NK-92 (cell line): ENCODE measurements at regions not wholly inside any gene's neighbourhood (a gene's known extent, or its start where the extent isn't known, plus 50 kb on each side); places are given as distances from the start of the nearest gene placed in this dataset.

Experiments used
- DNase-seq: peaks from one replicate; lab custom pipeline; 2025; ENCODE audit not compliant: unreplicated experiment; lab: John Stamatoyannopoulos, UW

GRCh38 chr1:112316254-112316913, 79.6 kb upstream of the CTTNBP2NL start:
- no peak for DNase-seq

DNA sequence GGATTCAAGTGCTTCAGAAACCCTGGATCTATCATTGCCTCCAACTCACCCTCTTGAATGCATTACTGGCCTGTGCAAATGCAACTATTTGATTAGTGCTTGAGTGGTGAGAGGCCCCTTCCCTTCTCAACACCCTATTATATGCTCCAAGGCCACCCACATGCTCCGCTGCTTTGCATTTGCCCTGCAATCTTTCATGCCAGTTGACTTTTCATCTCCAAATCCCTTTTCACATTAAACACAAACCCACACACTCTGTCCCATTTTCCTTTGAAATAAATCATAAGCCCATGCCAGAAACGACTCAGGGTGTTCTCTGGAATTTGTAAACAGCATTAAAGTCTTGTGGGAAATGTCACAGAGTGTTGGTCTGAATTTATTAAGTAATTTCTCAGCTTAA, 78.9 kb upstream of the CTTNBP2NL start:
- no peak for DNase-seq

DNA sequence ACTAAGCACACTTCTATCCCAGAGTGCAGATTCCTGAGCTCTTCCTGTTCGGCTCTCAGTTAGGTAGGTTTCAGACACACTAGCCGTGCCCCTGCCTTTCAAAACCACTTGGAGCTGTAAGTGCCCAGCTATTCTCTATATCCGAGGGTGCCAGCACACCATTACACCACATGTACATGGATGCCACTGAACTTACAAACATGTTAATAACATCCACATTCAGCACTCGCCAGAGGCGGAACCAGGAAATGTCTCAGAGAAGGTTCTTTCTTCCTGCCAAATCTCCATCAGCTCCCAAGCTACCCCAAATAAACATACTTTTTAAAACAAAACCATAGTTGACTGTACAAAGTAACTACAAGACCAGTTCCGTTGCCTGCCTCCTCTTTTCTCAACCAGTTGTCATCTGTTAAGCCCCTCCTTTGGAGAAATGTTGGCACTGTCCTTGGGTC, 78.4 kb upstream of the CTTNBP2NL start:
- DNase-seq, result no peak

DNA sequence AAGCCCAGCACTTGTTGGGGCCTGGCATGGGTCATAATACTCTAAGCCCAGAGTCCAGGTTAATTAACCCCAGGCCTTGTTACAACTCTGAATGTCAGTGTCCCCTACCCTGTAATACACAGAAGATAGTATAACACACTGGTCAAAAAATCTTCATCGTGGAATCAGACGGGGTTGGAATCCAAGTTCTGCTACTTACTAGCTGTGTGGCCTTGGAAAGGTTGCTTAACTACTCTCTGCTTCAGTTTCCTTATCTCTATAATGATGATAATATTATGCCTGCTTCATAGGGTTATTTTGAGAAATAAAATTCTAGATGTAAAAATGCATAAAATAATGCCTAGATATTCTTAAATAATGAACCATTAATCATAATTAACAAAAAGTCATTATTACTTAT, 77.8 kb upstream of the CTTNBP2NL start:
- DNase-seq, result no peak

- DNase-seq, result no peak
Observed at GRCh38 chr1:112318698-112319370, 77.2 kb upstream of the CTTNBP2NL start.

- no peak for DNase-seq
Observed at GRCh38 chr1:112319371-112320040, 76.5 kb upstream of the CTTNBP2NL start.

- no peak for DNase-seq
Observed at GRCh38 chr1:112320058-112320457, 76.0 kb upstream of the CTTNBP2NL start.

- DNase-seq, result no peak
Observed at GRCh38 chr1:112322018-112322417, 74.0 kb upstream of the CTTNBP2NL start.

DNA sequence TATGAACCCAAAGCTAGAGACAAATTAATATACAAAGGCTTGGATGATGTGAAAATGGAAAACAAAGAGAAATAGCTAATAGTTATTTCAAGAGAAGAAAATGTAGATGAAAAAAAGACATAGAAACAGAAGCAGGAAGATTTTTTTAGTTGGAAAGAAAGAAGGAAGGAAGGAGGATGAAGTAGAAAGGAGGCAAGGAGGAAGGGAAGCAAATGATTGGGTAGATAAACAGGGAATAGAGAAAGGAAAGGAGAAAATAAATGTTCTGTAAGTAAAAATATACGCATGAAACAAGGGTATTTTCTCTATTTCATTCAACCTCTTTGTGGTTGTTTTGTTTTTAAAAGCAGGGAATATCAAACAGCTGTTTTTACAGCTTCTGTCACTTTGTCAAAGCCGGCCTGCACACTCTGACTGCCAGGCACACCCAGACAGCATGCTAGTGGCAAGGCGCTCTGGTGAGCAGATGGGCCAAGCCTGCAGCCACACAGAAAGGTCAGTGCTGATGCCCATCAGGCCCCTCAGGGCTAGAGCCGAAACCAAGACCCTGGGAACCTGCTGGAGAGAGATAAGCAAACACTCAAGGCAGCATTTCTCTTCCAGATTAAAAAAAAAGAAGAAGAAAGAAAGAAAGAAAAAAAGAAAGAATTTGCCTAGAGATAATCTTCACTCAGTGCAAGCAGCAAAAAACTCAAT, 72.9 kb upstream of the CTTNBP2NL start:
- no peak for DNase-seq

DNA sequence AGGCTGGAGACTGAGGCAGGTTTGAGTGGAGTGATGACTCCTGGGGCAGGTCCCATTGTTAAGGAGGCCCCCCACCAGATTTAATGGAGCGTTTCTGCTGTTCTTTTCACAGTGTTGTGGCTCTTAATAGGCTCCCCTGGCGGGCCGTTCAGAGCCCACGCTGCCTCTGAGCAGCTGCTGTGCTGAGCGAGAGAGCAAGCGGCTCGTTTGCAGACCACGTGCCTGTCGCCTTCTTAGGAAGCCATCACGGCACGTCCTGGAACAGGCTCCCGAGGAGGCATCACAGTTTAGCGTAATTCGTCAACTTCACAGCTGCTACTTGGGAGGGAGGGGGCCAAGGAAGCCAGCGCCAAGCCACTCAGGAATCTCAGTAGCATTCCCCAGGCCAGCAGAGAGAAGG, 70.5 kb upstream of the CTTNBP2NL start:
- no peak for DNase-seq

DNA sequence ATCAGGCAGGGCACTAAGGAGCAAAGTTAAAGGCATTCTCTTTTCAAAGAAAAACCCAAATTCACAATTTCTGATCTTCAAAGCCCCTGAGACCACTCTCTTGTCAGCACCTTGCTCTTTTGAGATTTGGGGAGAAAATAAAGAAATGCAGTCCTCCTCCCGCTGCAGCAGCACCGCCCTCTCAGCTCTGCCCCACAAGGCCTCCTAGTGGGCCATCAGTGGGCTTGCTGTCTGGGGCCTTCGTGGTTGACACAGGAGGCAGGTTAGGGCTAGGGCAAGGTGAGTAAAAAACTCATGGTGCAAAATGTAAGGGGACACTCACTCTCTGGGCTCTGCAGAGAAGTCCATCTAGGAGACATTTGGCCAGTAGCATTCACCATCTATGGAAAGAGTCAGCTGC, 67.4 kb upstream of the CTTNBP2NL start:
- DNase-seq, result no peak

GRCh38 chr1:112332176-112333150, 63.6 kb upstream of the CTTNBP2NL start:
- DNase-seq, result no peak

DNA sequence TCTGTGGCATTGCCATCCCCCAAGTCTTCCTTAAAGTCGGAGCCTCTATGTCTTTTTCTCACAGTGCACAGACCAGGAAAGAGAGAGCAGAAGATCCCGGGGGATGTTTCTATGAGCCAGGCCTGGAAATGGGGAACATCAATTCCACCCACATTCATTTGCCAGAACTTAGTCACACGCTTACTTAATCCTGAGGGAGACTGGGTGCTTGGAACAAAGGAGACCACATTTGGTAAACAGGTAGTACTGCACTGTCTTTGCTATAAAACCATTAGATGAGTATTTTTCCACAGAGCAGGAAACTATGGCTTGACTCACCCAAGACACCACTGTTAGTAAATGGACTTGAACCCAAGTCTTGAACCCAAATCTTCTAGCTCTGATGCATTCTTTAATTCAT, 60.7 kb upstream of the CTTNBP2NL start:
- no peak for DNase-seq

- no peak for DNase-seq
Observed at GRCh38 chr1:112337028-112337531, 58.9 kb upstream of the CTTNBP2NL start.

DNA sequence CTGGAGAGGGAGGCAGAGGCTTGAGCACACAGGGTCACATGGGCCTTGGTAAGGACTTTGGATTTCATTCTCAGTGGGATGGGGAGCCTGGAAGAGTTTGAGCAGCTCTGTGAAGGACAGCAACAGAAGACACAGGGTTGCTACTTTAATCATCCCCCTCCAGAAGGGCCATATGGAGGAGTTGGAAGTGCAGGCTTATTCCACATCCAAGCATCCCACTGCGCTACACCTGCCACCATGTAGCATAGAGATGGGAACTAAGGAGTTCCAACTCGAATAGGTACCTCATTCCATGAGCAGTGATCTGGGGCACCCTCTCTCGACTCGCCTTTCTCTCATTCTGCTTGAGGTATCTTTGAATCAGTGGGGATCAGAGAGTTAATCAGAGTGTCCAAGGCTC, 54.0 kb upstream of the CTTNBP2NL start:
- DNase-seq, result no peak

GRCh38 chr1:112342558-112342957, 53.5 kb upstream of the CTTNBP2NL start:
- no peak for DNase-seq

DNA sequence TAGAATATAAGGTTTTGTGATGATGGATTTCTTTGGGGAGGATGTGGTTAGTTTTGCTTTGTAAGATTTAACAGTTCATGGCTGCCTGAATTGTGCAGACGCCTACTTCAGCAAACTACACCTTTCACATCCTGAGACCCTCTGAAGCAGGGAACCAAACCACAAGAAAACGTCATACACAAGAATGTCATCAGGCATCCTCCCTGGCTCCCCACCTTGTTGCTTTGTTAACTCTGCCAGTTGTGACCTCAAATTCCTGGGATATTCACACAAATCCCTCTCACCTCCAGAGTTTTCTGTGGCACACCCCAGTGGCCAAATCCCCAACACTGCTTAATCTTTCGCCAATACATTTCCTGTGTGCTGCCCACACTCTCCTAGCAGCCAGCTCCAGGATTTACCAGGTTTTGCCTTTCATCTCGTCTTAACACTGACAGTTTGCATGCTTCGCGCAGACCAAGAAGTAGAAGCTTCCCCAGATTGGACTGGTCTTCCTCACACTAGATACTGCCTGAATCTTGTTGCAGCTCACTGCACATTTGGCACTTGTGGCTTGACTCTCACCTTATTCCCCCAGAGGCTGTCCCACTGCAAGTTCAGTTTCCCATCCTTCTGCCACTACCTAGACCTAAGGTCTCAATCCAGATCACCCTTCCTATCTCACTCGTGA, 51.1 kb upstream of the CTTNBP2NL start:
- DNase-seq, result peak; percentile 7
